Cardiac muscle cell (in vitro differentiated cells and primary cell): ENCODE measurements at regions not wholly inside any gene's neighbourhood (a gene's known extent, or its start where the extent isn't known, plus 50 kb on each side); places are given as distances from the start of the nearest gene placed in this dataset.

Experiments
- DNase-seq, 2 donors: peaks; one replicate each; pipeline versions ENCODE4 v3.0.0 to v3.0.0-alpha.2; 2010 to 2017; ENCODE audit warnings: low read depth in 1 of 2, low spot score in 1 of 2
- H3K27ac ChIP-seq: fragments of 200-600 bp; sonication (generic); 2 replicates; pipeline ENCODE4 v1.5.1; 2016
- H3K27me3 ChIP-seq: fragments of 200-600 bp; sonication (generic); 2 replicates; pipeline ENCODE4 v1.6.0; 2016; ENCODE audit warnings: control low read depth
- H3K36me3 ChIP-seq: fragments of 200-600 bp; sonication (generic); 2 replicates; pipeline ENCODE4 v1.5.1; 2016; ENCODE audit warnings: control low read depth
- H3K4me1 ChIP-seq: fragments of 200-600 bp; sonication (generic); 2 replicates; pipeline ENCODE4 v1.8.1; 2017; ENCODE audit warnings: low read depth, mild to moderate bottlenecking, mixed run types
- H3K4me3 ChIP-seq: fragments of 200-600 bp; sonication (generic); 2 replicates; pipeline ENCODE4 v1.5.1; 2016; ENCODE audit warnings: mild to moderate bottlenecking
- H3K9me3 ChIP-seq: fragments of 200-600 bp; sonication (generic); 2 replicates; pipeline ENCODE4 v1.5.1; 2017; ENCODE audit warnings: low read depth, mild to moderate bottlenecking, control low read depth
- TF ChIP-seq, protein P1 (sequence below): IDR thresholded peaks from 2 replicates; pipeline ENCODE4 v1.5.1; 2012; ENCODE audit warnings: low read depth, mild to moderate bottlenecking, low read length

DNA sequence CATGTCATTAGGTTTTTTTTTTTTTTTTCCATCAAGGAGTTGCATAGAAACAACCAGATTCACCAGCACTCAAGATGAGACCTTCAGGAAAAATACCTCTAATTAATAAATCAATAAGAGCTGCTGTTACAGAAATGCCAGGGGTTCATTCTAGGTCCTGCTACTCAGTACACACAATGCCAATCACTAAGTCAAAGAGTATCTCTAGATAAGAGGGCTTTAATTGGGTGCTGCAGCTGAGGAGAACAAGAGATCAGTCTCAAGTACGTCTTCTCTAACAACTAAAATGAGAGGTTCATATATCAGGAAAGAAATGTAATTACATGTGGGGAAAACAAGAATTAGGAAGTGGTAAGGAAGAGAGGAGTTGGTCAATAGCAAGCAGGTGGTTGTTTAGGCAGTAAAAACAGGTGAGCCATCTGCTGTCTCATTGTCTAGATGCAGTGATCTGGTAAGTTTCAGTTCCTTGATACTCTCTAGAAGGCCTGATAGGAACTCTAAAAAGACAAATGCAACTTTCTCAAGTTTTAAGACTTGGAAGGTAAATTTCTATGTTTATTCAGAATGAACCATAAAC is 272.9 kb upstream of the ZWINT start:
- DNase-seq, result no peak
- no peak overlapping the region for H3K27ac ChIP-seq
- H3K9me3 ChIP-seq, result no peaks in the 10 kb centered on the region
- H3K27me3 ChIP-seq, result no peaks in the 10 kb centered on the region
- no peaks in the 10 kb centered on the region for H3K36me3 ChIP-seq
- TF ChIP-seq, protein P1, sequence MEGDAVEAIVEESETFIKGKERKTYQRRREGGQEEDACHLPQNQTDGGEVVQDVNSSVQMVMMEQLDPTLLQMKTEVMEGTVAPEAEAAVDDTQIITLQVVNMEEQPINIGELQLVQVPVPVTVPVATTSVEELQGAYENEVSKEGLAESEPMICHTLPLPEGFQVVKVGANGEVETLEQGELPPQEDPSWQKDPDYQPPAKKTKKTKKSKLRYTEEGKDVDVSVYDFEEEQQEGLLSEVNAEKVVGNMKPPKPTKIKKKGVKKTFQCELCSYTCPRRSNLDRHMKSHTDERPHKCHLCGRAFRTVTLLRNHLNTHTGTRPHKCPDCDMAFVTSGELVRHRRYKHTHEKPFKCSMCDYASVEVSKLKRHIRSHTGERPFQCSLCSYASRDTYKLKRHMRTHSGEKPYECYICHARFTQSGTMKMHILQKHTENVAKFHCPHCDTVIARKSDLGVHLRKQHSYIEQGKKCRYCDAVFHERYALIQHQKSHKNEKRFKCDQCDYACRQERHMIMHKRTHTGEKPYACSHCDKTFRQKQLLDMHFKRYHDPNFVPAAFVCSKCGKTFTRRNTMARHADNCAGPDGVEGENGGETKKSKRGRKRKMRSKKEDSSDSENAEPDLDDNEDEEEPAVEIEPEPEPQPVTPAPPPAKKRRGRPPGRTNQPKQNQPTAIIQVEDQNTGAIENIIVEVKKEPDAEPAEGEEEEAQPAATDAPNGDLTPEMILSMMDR, result no peak
- H3K4me3 ChIP-seq, result no peak overlapping the region
- no peaks in the 10 kb centered on the region for H3K4me1 ChIP-seq

DNA sequence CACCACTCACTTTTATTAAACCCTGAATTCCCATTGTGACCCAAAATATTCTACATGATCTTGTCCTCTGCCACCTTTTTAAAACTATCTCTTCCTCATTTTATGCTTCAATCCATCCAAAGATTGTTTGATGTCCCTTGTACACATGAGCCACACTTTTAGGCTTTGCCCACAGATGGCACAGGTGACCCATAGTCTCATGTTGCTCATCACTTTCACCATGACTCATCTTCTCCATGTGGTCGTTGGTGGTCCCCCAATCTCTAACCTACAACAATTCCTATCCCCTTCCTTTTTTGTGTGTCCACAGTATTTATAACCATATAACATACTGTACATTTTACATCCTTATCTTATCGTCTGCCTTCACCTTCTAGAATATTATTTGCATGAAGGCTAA is 271.5 kb upstream of the ZWINT start:
- Histone ChIP-seq H3K4me1 (no peaks in the 10 kb centered on the region), H3K27me3 (no peaks in the 10 kb centered on the region), H3K27ac (no peak overlapping the region), H3K4me3 (no peak overlapping the region), H3K9me3 (no peaks in the 10 kb centered on the region), H3K36me3 (no peaks in the 10 kb centered on the region)
- no peak for DNase-seq
- TF ChIP-seq, protein P1, result no peak

DNA sequence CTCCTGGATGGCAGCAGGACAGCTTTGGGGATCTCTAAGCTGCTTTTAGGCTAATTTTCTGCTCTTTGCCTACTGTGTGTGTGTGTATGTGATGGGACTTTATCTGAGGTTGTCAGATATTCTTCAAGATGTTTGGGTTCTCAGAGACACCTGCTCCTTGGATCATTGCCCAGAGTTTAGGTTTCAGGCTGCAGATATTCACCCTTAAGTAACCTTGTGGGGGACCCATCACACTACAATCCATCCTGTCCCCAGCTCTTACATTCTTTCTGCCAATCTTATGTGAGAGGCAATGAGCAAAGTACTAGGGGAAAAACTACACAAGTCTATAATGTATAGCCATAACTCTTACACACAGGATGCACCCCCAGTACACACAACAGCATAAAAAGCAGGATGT is 263.0 kb upstream of the ZWINT start:
- Histone ChIP-seq H3K4me3 (no peak overlapping the region), H3K4me1 (no peaks in the 10 kb centered on the region), H3K9me3 (no peaks in the 10 kb centered on the region), H3K36me3 (no peaks in the 10 kb centered on the region), H3K27me3 (no peaks in the 10 kb centered on the region), H3K27ac (no peak overlapping the region)
- no peak for DNase-seq
- TF ChIP-seq, protein P1, result no peak

DNA sequence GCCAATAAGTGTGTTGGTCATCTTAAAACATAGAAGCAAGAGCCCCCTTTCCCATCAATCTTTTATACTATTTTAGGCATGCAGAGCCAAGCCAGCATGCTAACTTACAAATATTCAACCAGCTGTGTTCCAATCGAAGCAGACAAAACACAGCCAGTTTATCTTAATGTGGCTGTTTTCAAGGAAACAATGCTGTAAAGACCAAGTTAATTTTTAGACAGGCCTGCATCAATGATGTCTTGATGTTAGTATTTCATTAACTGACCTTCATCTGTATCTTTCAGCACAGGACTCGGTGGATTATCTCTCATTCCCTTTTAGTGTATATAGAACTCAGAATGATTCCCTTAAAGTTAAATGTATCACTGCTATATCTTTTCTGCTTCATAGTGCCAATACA is 262.0 kb upstream of the ZWINT start:
- TF ChIP-seq, protein P1, result no peak
- DNase-seq, result no peak
- Histone ChIP-seq H3K27ac (no peak overlapping the region), H3K4me3 (no peak overlapping the region), H3K36me3 (no peaks in the 10 kb centered on the region), H3K4me1 (no peaks in the 10 kb centered on the region), H3K9me3 (no peaks in the 10 kb centered on the region), H3K27me3 (no peaks in the 10 kb centered on the region)

DNA sequence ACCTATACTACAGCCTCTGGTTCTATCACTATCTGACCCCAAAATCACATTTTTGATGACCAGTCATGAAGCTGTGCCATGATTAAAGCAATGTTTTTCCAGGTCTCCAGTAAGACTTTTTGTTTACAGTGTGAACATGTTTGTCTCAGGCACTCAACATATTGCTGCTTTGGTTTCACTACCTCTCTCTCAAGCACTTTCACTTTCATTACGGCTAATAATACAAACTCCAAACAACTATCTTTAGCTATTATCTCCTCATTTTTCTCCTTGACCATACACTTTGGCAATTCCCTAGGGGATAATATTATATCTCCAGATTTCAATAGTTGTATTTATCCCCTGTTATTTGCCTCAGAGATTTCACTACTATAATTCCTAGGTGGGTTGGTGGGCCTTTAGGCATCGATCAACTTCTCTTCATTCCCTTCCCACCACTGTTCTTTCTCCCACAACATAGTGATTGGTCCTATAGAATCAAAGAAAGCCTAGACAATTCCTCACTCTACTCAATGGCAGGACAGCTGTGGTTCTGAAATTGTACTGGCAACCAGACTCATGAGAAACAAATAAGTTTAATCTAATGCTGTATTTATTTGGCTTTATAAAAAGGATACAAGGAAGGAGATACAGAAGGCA is 261.4 kb upstream of the ZWINT start:
- Histone ChIP-seq H3K27ac (no peak overlapping the region), H3K4me3 (no peak overlapping the region), H3K4me1 (no peaks in the 10 kb centered on the region), H3K9me3 (no peaks in the 10 kb centered on the region), H3K27me3 (no peaks in the 10 kb centered on the region), H3K36me3 (no peaks in the 10 kb centered on the region)
- DNase-seq, result no peak
- TF ChIP-seq, protein P1, result no peak

DNA sequence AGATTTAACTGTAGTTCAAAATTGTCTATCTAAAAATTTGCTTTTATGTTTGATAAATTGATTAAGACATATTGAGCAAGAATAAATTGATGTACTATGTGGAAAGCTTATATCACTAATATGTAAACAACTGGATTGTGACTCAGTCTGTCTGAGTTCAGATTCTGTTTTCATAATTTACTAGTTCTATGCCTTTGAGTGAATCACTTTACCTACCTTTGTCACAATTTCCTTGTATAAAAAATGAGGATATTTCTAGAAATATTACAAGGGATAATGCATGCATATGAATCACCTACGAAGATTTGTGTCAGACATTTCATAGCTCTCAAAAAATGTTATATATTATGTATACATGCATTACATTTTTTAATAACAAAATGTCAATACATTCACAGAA is 245.1 kb upstream of the ZWINT start:
- H3K27me3 ChIP-seq, result no peaks in the 10 kb centered on the region
- H3K4me1 ChIP-seq, result no peaks in the 10 kb centered on the region
- DNase-seq, result no peak
- H3K36me3 ChIP-seq, result no peaks in the 10 kb centered on the region
- H3K9me3 ChIP-seq, result no peaks in the 10 kb centered on the region
- no peak overlapping the region for H3K27ac ChIP-seq
- no peak overlapping the region for H3K4me3 ChIP-seq
- TF ChIP-seq, protein P1, result no peak
